H4 (cell line): ENCODE measurements at regions not wholly inside any gene's neighbourhood (a gene's known extent, or its start where the extent isn't known, plus 50 kb on each side); places are given as distances from the start of the nearest gene placed in this dataset.
"Not testable (repeated sequence)": the region's sequence is repeated elsewhere in the genome, so short reads cannot be mapped to it uniquely, and the experiment has no call there.

Experiments used
- DNase-seq: peaks from one replicate; pipeline ENCODE4 v3.0.0-alpha.2; 2015; ENCODE audit warnings: low spot score

DNA sequence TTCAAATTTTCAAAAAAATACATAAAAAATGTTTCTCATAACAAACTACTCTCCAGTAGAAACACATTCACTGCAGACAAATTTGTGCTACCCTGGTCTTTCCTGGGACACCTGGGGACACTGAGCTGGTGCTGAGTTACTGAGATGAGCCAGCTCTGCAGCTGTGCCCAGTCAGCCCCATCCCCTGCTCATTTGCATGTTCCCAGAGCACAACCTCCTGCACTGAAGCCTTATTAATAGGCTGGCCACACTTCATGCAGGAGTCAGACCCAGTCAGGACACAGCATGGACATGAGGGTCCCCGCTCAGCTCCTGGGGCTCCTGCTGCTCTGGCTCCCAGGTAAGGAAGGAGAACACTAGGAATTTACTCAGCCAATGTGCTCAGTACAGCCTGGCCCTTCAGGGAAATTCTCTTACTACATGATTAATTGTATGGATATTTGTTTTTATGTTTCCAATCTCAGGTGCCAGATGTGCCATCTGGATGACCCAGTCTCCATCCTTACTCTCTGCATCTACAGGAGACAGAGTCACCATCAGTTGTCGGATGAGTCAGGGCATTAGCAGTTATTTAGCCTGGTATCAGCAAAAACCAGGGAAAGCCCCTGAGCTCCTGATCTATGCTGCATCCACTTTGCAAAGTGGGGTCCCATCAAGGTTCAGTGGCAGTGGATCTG lies 1529.3 kb downstream of the RPIA start:
- DNase-seq, result not testable (repeated sequence)

DNA sequence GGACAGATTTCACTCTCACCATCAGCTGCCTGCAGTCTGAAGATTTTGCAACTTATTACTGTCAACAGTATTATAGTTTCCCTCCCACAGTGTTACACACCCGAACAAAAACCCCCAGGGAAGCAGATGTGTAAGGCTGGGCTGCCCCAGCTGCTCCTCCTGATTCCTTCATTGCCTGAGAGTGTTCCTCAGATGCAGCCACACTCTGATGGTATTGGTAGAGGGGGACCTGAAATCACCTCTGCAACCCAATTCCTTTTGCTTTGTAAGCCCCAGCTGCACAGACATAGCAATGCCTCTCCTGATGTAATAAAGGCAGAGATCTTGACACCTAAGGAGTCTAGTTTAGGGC lies 1529.8 kb downstream of the RPIA start:
- no peak for DNase-seq

- not testable (repeated sequence) for DNase-seq
Measured at GRCh38 chr2:90224767-90225166, 1533.3 kb downstream of the RPIA start.

DNA sequence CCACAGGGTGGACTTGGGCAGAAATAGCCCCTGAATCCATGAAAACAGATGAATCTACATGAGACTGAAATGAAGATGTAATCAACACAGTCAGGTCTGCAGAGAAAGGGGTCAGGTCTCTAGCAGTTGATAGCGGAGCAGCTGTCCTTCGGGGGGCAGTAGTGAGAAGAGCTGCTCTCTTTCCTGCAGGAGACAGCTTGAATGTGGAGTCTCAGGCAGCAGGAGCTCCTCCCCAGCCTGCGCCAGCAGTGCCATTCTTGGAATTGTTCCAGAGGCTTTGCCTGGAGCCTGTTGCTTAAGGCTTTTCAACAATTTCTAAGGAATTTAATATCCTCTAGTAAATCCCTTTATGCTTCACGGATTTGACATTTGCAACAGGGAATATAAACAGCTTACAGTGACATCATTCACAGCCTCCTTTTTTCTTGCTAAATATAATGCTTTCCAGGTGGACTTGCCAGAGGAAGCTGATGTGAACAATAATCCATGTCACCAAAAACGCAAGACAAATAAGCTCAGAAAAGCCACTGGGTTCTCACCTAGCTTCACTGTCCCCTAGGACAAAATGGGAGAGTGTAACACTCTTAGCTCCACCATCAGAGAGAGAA lies 1535.1 kb downstream of the RPIA start:
- peak; percentile 14 for DNase-seq

DNA sequence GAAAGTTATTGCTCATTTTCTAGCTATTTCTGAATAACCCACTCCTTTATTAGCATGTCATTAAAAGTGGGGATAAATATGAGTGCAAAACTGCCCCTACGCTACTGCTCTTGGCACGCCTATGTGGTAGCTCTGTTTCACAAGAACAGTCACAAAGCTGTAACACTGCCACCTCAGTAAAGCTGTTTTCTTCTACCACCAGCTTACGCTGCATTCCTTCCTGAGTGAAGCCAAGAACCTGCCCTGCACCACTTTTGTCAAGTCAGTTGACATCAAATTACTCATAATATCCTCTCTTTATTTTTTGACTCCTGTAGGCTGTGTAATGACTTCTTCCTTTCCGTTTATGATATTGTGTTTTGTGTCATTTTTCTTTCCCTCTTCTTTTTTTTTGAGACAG lies 1539.7 kb downstream of the RPIA start:
- DNase-seq, result not testable (repeated sequence)

GRCh38 chr2:90235452-90235851 lies 1544.0 kb downstream of the RPIA start:
- not testable (repeated sequence) for DNase-seq

GRCh38 chr2:90237923-90238361 lies 1546.5 kb downstream of the RPIA start:
- not testable (repeated sequence) for DNase-seq

GRCh38 chr2:90238505-90239230 lies 1547.2 kb downstream of the RPIA start:
- not testable (repeated sequence) for DNase-seq

- not testable (repeated sequence) for DNase-seq
Measured at GRCh38 chr2:90239769-90240168, 1548.3 kb downstream of the RPIA start.

GRCh38 chr2:90244902-90245765 lies 1553.7 kb downstream of the RPIA start:
- DNase-seq, result not testable (repeated sequence)

- DNase-seq, result not testable (repeated sequence)
Measured at GRCh38 chr2:90248400-90248799, 1556.9 kb downstream of the RPIA start.

GRCh38 chr2:90250350-90250749 lies 1558.9 kb downstream of the RPIA start:
- not testable (repeated sequence) for DNase-seq

- not testable (repeated sequence) for DNase-seq
Measured at GRCh38 chr2:90251576-90251975, 1560.1 kb downstream of the RPIA start.

DNA sequence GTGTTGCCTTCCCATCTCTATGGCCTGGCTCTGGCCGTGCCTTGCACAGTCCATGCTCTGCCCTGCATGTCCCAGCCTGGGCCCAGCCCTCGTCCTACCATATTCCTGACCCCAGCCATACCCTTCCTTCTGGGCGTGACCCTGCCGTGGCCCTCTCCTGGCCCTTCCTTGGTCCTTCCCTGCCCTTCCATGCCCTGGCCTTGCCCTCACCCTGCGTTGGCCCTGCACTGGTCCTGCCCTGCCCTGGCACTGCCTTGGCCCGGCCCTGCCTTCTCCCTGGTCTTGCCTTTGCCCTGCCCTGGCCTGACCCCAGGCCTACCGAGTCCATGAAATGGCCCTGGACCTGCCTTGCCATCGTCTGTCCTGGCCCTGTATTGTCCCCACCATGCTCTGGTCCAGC lies 1561.8 kb downstream of the RPIA start:
- not testable (repeated sequence) for DNase-seq

DNA sequence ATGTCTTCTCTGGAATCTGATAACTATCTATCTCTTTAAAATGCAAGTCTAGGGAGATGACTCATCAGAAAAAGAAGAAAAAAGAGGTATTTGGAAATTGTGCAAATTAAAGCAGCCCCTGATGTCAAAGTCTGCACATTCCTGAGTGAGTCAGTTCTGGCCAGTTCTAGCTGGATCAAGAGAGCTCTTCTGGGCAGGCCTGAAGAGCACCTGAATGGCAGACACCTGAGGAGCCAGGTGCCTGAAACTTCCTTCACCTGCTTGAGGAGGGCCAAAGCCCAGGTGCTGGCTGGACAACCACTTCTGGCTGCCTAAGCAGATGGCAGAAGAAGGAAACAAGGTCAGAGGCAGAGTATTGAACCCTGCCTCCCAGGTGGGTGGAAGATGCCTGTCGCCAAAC lies 1575.4 kb downstream of the RPIA start:
- not testable (repeated sequence) for DNase-seq

- DNase-seq, result not testable (repeated sequence)
Measured at GRCh38 chr2:90287751-90288150, 1596.3 kb downstream of the RPIA start.

DNA sequence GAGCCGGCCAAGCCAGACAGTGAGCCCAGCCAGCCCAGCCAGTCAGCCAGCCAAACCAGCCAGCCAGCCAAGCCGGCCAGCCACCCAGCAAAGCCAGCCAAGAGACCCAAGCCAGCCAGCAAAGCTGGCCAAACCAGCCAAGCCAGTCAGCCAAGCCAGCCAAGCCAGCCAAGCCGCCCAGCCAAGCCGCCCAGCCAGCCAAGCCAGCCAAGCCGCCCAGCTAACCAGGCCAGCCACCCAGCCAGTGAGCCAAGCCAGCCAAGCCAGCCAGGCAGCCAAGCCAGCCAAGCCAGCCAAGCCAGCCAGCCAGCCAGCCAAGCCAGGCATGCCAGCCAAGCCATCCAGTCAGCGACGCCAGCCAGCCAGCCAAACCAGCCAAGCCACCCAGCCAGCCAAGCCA lies 1596.9 kb downstream of the RPIA start:
- not testable (repeated sequence) for DNase-seq

- DNase-seq, result not testable (repeated sequence)
Measured at GRCh38 chr2:90289291-90289980, 1598.0 kb downstream of the RPIA start.

DNA sequence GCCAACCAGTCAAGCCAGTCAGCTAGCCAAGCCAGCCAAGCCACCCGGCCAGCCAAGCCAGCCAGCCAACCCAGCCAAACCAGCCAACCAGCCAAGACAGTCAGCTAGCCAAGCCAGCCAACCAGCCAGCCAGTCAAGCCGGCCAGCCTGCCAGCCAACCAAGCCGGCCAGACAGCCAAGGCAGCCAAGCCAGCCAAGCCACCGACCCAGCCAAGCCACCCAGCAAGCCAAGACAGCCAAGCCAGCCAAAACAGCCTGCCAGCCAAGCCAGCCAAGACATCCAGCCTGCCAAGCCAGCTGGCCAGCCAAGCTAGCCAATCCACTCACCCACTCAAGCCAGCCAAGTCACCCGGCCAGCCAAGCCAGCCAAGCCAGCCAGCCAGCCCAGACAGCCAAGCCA lies 1599.2 kb downstream of the RPIA start:
- not testable (repeated sequence) for DNase-seq

DNA sequence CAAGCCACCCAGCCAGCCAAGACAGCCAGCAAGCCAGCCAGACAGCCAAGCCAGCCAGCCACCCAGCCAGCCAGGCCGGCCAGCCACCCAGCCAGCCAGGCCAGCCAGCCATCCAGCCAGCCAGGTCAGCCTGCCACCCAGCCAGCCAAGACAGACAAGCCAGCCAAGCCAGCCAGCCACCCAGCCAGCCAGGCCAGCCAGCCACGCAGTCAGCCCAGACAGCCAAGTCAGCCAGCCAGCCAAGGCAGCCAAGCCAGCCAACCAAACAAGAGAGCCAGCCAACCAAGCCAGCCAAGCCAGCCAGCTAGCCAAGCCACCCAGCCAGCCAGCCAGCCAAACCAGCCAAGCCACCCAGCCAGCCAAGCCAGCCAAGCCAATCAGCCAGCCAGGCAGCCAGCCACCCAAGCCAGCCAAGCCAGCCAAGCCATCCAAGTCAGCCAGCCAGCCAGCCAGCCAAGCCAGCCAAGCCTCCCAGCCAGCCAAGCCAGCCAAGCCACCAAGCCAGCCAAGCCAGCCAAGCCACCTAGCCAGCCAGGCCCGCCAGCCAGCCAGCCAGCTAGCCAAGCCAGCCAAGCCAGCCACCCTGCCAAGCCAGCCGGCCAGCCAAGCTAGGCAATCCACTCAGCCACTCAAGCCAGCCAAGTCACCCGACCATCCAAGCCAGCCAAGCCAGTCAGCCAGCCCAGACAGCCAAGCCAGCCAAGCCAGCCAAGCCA lies 1599.9 kb downstream of the RPIA start:
- peak; percentile 13 for DNase-seq

DNA sequence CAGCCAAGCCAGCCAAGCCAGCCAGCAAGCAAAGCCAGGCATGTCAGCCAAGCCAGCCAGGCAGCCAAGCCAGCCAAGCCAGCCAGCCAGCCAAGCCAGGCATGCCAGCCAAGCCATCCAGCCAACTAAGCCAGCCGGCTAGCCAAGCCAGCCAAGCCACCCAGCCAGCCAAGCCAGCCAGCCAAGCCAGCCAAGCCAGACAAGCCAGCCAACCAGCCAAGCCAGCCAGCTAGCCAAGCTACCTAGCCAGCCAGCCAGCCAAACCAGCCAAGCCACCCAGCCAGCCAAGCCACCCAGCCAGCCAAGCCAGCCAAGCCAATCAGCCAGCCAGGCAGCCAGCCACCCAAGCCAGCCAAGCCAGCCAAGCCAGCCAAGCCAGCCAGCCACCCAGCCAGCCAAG lies 1600.5 kb downstream of the RPIA start:
- DNase-seq, result not testable (repeated sequence)
